ENCODE measurements at regions not wholly inside any gene's neighbourhood (a gene's known extent, or its start where the extent isn't known, plus 50 kb on each side); places are given as distances from the start of the nearest gene placed in this dataset.
"Not testable (repeated sequence)": the region's sequence is repeated elsewhere in the genome, so short reads cannot be mapped to it uniquely, and the experiment has no call there.

- no peak for DNase-seq (ENCODE audit: extremely low read depth in 1 of 11, low read depth in 9 of 11, low spot score in 4 of 11)
Measured at GRCh38 chr6:163701762-163702161, 287.2 kb downstream of the QKI start.

GRCh38 chr6:163698086-163698485 is 283.6 kb downstream of the QKI start:
- no peak for DNase-seq (ENCODE audit: extremely low read depth in 1 of 11, low read depth in 9 of 11, low spot score in 4 of 11)

GRCh38 chr6:163696311-163696710 is 281.8 kb downstream of the QKI start:
- DNase-seq (ENCODE audit: extremely low read depth in 1 of 11, low read depth in 9 of 11, low spot score in 4 of 11), result not testable (repeated sequence)

- no peak for DNase-seq (ENCODE audit: extremely low read depth in 1 of 11, low read depth in 9 of 11, low spot score in 4 of 11)
Measured at GRCh38 chr6:163695414-163695864, 280.9 kb downstream of the QKI start.

- DNase-seq (ENCODE audit: extremely low read depth in 1 of 11, low read depth in 9 of 11, low spot score in 4 of 11), result no peak
Measured at GRCh38 chr6:163694988-163695398, 280.5 kb downstream of the QKI start.

GRCh38 chr6:163694072-163694471 is 279.6 kb downstream of the QKI start:
- DNase-seq (ENCODE audit: extremely low read depth in 1 of 11, low read depth in 9 of 11, low spot score in 4 of 11), result no peak

- DNase-seq (ENCODE audit: extremely low read depth in 1 of 11, low read depth in 9 of 11, low spot score in 4 of 11), result no peak
Measured at GRCh38 chr6:163691049-163691448, 276.5 kb downstream of the QKI start.

GRCh38 chr6:163688739-163689362 is 274.3 kb downstream of the QKI start:
- no peak for DNase-seq (ENCODE audit: extremely low read depth in 1 of 11, low read depth in 9 of 11, low spot score in 4 of 11)

- DNase-seq (ENCODE audit: extremely low read depth in 1 of 11, low read depth in 9 of 11, low spot score in 4 of 11), result no peak
Measured at GRCh38 chr6:163687075-163687474, 272.6 kb downstream of the QKI start.

- no peak for DNase-seq (ENCODE audit: extremely low read depth in 1 of 11, low read depth in 9 of 11, low spot score in 4 of 11)
Measured at GRCh38 chr6:163686301-163686700, 271.8 kb downstream of the QKI start.

- DNase-seq (ENCODE audit: extremely low read depth in 1 of 11, low read depth in 9 of 11, low spot score in 4 of 11), result no peak
Measured at GRCh38 chr6:163683105-163683622, 268.6 kb downstream of the QKI start.

- no peak for DNase-seq (ENCODE audit: extremely low read depth in 1 of 11, low read depth in 9 of 11, low spot score in 4 of 11)
Measured at GRCh38 chr6:163679753-163680152, 265.2 kb downstream of the QKI start.

- no peak for DNase-seq (ENCODE audit: extremely low read depth in 1 of 11, low read depth in 9 of 11, low spot score in 4 of 11)
Measured at GRCh38 chr6:163679012-163679660, 264.6 kb downstream of the QKI start.

- no peak for DNase-seq (ENCODE audit: extremely low read depth in 1 of 11, low read depth in 9 of 11, low spot score in 4 of 11)
Measured at GRCh38 chr6:163675611-163676010, 261.1 kb downstream of the QKI start.

GRCh38 chr6:163672710-163673109 is 258.2 kb downstream of the QKI start:
- DNase-seq (ENCODE audit: extremely low read depth in 1 of 11, low read depth in 9 of 11, low spot score in 4 of 11), result no peak

- no peak for DNase-seq (ENCODE audit: extremely low read depth in 1 of 11, low read depth in 9 of 11, low spot score in 4 of 11)
Measured at GRCh38 chr6:163671791-163672190, 257.3 kb downstream of the QKI start.

GRCh38 chr6:163671355-163671754 is 256.8 kb downstream of the QKI start:
- DNase-seq (ENCODE audit: extremely low read depth in 1 of 11, low read depth in 9 of 11, low spot score in 4 of 11), result no peak

- DNase-seq (ENCODE audit: extremely low read depth in 1 of 11, low read depth in 9 of 11, low spot score in 4 of 11), result no peak
Measured at GRCh38 chr6:163670336-163670735, 255.8 kb downstream of the QKI start.

GRCh38 chr6:163668061-163668426 is 253.5 kb downstream of the QKI start:
- DNase-seq (ENCODE audit: extremely low read depth in 1 of 11, low read depth in 9 of 11, low spot score in 4 of 11), result no peak

- DNase-seq (ENCODE audit: extremely low read depth in 1 of 11, low read depth in 9 of 11, low spot score in 4 of 11), result peak in 8 of 11 donors; percentile 6 to 42 (median 32)
Measured at GRCh38 chr6:163667372-163668060, 253.0 kb downstream of the QKI start.

Measured in renal cortex interstitium (tissue), 11 donors.